Breast epithelium (tissue), 3 donors: ENCODE measurements at regions not wholly inside any gene's neighbourhood (a gene's known extent, or its start where the extent isn't known, plus 50 kb on each side); places are given as distances from the start of the nearest gene placed in this dataset.

ENCODE experiments used
- CTCF ChIP-seq, 3 donors: fragments of 450-650 bp; IDR thresholded peaks; one replicate each; pipeline ENCODE4 v1.5.1; 2016 to 2017; ENCODE audit warnings: antibody characterized with exemption in 3 of 3, mild to moderate bottlenecking in 3 of 3, moderate library complexity in 3 of 3
- POLR2A ChIP-seq: fragments of 450-650 bp; IDR thresholded peaks from one replicate; pipeline ENCODE4 v1.6.1; 2016; ENCODE audit warnings: antibody characterized with exemption, mild to moderate bottlenecking, moderate library complexity
- POLR2AphosphoS5 ChIP-seq, 3 donors: sonication (generic); formaldehyde crosslinking; IDR thresholded peaks; one replicate each; pipeline ENCODE4 v1.6.1; 2017; ENCODE audit warnings: antibody characterized with exemption in 3 of 3

- TF ChIP-seq CTCF (IDR thresholded peaks at IDR 0.05) (no peak), POLR2A (no peak), POLR2AphosphoS5 (IDR thresholded peaks at IDR 0.05) (no peak)
Measured at GRCh38 chr6:139534472-139535115, 160.1 kb upstream of the CITED2 start.
